HG03439 (cell line): ENCODE measurements at regions not wholly inside any gene's neighbourhood (a gene's known extent, or its start where the extent isn't known, plus 50 kb on each side); places are given as distances from the start of the nearest gene placed in this dataset.
"Not testable (repeated sequence)": the region's sequence is repeated elsewhere in the genome, so short reads cannot be mapped to it uniquely, and the experiment has no call there.

Source experiments
- ATAC-seq: cut with Tn5 transposase; IDR thresholded peaks from one replicate; pipeline ENCODE4 v1.9.1; 2021; ENCODE audit warnings: mild to moderate bottlenecking, moderate library complexity; ENCODE audit not compliant: unreplicated experiment

- ATAC-seq = not testable (repeated sequence)
Measured at GRCh38 chr2:111315188-111315917, 194.6 kb downstream of the BCL2L11 start.

- ATAC-seq = not testable (repeated sequence)
Measured at GRCh38 chr2:111316221-111316741, 195.6 kb downstream of the BCL2L11 start.

GRCh38 chr2:111316881-111317549, 196.3 kb downstream of the BCL2L11 start:
- ATAC-seq = not testable (repeated sequence)

GRCh38 chr2:111319552-111319951, 198.8 kb downstream of the BCL2L11 start:
- peak; percentile 54 for ATAC-seq

GRCh38 chr2:111320264-111320663, 199.6 kb downstream of the BCL2L11 start:
- ATAC-seq = not testable (repeated sequence)

GRCh38 chr2:111320965-111321364, 200.3 kb downstream of the BCL2L11 start:
- ATAC-seq = not testable (repeated sequence)

- ATAC-seq = not testable (repeated sequence)
Measured at GRCh38 chr2:111323384-111323783, 202.7 kb downstream of the BCL2L11 start.

- ATAC-seq = not testable (repeated sequence)
Measured at GRCh38 chr2:111327726-111328125, 207.0 kb downstream of the BCL2L11 start.

- ATAC-seq = not testable (repeated sequence)
Measured at GRCh38 chr2:111329309-111329708, 208.6 kb downstream of the BCL2L11 start.

GRCh38 chr2:111331099-111331724, 210.5 kb downstream of the BCL2L11 start:
- not testable (repeated sequence) for ATAC-seq

GRCh38 chr2:111335220-111335907, 214.7 kb downstream of the BCL2L11 start:
- not testable (repeated sequence) for ATAC-seq

GRCh38 chr2:111338474-111338873, 217.8 kb downstream of the BCL2L11 start:
- ATAC-seq = not testable (repeated sequence)

GRCh38 chr2:111339476-111339875, 218.8 kb downstream of the BCL2L11 start:
- not testable (repeated sequence) for ATAC-seq

- not testable (repeated sequence) for ATAC-seq
Measured at GRCh38 chr2:111344590-111344989, 223.9 kb downstream of the BCL2L11 start.

GRCh38 chr2:111345439-111345838, 224.7 kb downstream of the BCL2L11 start:
- ATAC-seq = not testable (repeated sequence)

GRCh38 chr2:111346018-111346930, 225.6 kb downstream of the BCL2L11 start:
- not testable (repeated sequence) for ATAC-seq

- not testable (repeated sequence) for ATAC-seq
Measured at GRCh38 chr2:111347695-111348094, 227.0 kb downstream of the BCL2L11 start.

GRCh38 chr2:111348316-111348715, 227.6 kb downstream of the BCL2L11 start:
- not testable (repeated sequence) for ATAC-seq

GRCh38 chr2:111355022-111355817, 234.5 kb downstream of the BCL2L11 start:
- not testable (repeated sequence) for ATAC-seq
